Natural killer cell (primary cell): ENCODE measurements at regions not wholly inside any gene's neighbourhood (a gene's known extent, or its start where the extent isn't known, plus 50 kb on each side); places are given as distances from the start of the nearest gene placed in this dataset.

Experiments used
- ATAC-seq, 3 donors: fragments of 150-1000 bp in 2 of 3; fragments of 200-7000 bp in 1 of 3; cut with Tn5 transposase; 1 replicate in 1 of 3; 2 replicates in 2 of 3; pipeline ENCODE4 v1.10.0; 2021; ENCODE audit warnings: mild to moderate bottlenecking in 2 of 3, moderate library complexity in 2 of 3
- DNase-seq, 2 donors: peaks; one replicate each; pipeline versions ENCODE4 v3.0.0 to v3.0.0-alpha.2; 2013 to 2021; ENCODE audit warnings: mixed read lengths in 1 of 2
- H3K27ac ChIP-seq: one replicate; pipeline ENCODE4 v1.5.1; 2013; ENCODE audit warnings: mild to moderate bottlenecking, low read length
- H3K27me3 ChIP-seq: one replicate; pipeline ENCODE4 v1.6.1; 2013; ENCODE audit warnings: low read length; ENCODE audit not compliant: control insufficient read depth, insufficient read depth
- H3K36me3 ChIP-seq: one replicate; pipeline ENCODE4 v1.6.1; 2013; ENCODE audit warnings: low read length; ENCODE audit not compliant: control insufficient read depth, insufficient read depth
- H3K4me1 ChIP-seq: one replicate; pipeline ENCODE4 v1.6.1; 2013; ENCODE audit warnings: low read length; ENCODE audit not compliant: control insufficient read depth, insufficient read depth
- H3K4me3 ChIP-seq: one replicate; pipeline ENCODE4 v1.5.1; 2013; ENCODE audit warnings: low read length
- H3K9me3 ChIP-seq: one replicate; pipeline ENCODE4 v1.6.1; 2013; ENCODE audit warnings: low read length; ENCODE audit not compliant: control insufficient read depth, insufficient read depth
- H3K27ac Mint-ChIP-seq, 2 donors: one replicate each; pipeline ENCODE4 v1.8.0; 2022; ENCODE audit warnings: mild to moderate bottlenecking in 2 of 2, mixed read lengths in 2 of 2, moderate library complexity in 1 of 2
- H3K27me3 Mint-ChIP-seq, 2 donors: one replicate each; pipeline ENCODE4 v1.8.0; 2022; ENCODE audit warnings: low read depth in 2 of 2, mixed read lengths in 2 of 2
- H3K36me3 Mint-ChIP-seq: one replicate; pipeline ENCODE4 v1.8.0; 2022; ENCODE audit warnings: mixed read lengths
- H3K4me1 Mint-ChIP-seq, 2 donors: one replicate each; pipeline ENCODE4 v1.8.0; 2022; ENCODE audit warnings: mixed read lengths in 2 of 2
- H3K4me3 Mint-ChIP-seq: one replicate; pipeline ENCODE4 v1.8.0; 2022; ENCODE audit warnings: mild to moderate bottlenecking, moderate library complexity, mixed read lengths
- H3K9me3 Mint-ChIP-seq, 2 donors: one replicate each; pipeline ENCODE4 v1.8.0; 2022; ENCODE audit warnings: mixed read lengths in 2 of 2
- CTCF ChIP-seq: fragments of 200-600 bp; IDR thresholded peaks from one replicate; pipeline ENCODE4 v1.8.0; 2022; ENCODE audit warnings: antibody characterized with exemption
- WGBS: methylation state at CpG from one replicate; pipeline ENCODE4 v1.1.7; 2013; ENCODE audit warnings: missing lambda C conversion rate; ENCODE audit not compliant: insufficient coverage; 5-methylcytosine and 5-hydroxymethylcytosine counted together
- intact Hi-C: fragments of 100-400 bp; cut with micrococcal nuclease; formaldehyde crosslinking; loops from one replicate; pipeline ENCODE4 v1.14.2; 2022

- no peak for TF ChIP-seq CTCF
- intact Hi-C loops: no loop called here
- Mint-ChIP-seq H3K4me1 (no peaks in the 10 kb centered on the region), H3K27me3 (peaks cover 0 to 2% of the 10 kb centered on the region in 2 donors), H3K9me3 (no peaks in the 10 kb centered on the region), H3K36me3 (no peaks in the 10 kb centered on the region), H3K4me3 (no peak overlapping the region), H3K27ac (no peak overlapping the region)
- Histone ChIP-seq H3K9me3 (no peaks in the 10 kb centered on the region), H3K4me3 (no peak overlapping the region), H3K4me1 (no peaks in the 10 kb centered on the region), H3K36me3 (no peaks in the 10 kb centered on the region), H3K27ac (no peak overlapping the region), H3K27me3 (no peaks in the 10 kb centered on the region)
- WGBS: 93% methylated on average over 3 of the region's 3 CpGs
- no peak for DNase-seq
- no peak for ATAC-seq
Measured at GRCh38 chr3:69531576-69532546, 146.0 kb upstream of the FRMD4B start.

GRCh38 chr3:69530554-69530953 lies 144.7 kb upstream of the FRMD4B start:
- intact Hi-C loops: no loop called here
- TF ChIP-seq CTCF: no peak
- DNase-seq: no peak
- H3K4me1 ChIP-seq: no peaks in the 10 kb centered on the region
- no peaks in the 10 kb centered on the region for H3K9me3 ChIP-seq
- no peaks in the 10 kb centered on the region for H3K36me3 ChIP-seq
- no peak overlapping the region for H3K27ac ChIP-seq
- H3K9me3 Mint-ChIP-seq: no peaks in the 10 kb centered on the region
- ATAC-seq: no peak
- WGBS: 85% methylated on average over 5 of the region's 7 CpGs
- H3K27me3 ChIP-seq: no peaks in the 10 kb centered on the region
- H3K36me3 Mint-ChIP-seq: no peaks in the 10 kb centered on the region
- H3K4me1 Mint-ChIP-seq: no peaks in the 10 kb centered on the region
- no peak overlapping the region for H3K27ac Mint-ChIP-seq
- peaks cover 0 to 2% of the 10 kb centered on the region in 2 donors for H3K27me3 Mint-ChIP-seq
- no peak overlapping the region for H3K4me3 ChIP-seq
- no peak overlapping the region for H3K4me3 Mint-ChIP-seq

- intact Hi-C loops: no loop called here
- H3K9me3 ChIP-seq: no peaks in the 10 kb centered on the region
- no peaks in the 10 kb centered on the region for H3K27me3 ChIP-seq
- no peaks in the 10 kb centered on the region for H3K4me1 Mint-ChIP-seq
- no peak for DNase-seq
- H3K27ac ChIP-seq: no peak overlapping the region
- H3K4me1 ChIP-seq: no peaks in the 10 kb centered on the region
- ATAC-seq: no peak
- H3K36me3 Mint-ChIP-seq: no peaks in the 10 kb centered on the region
- no peaks in the 10 kb centered on the region for H3K36me3 ChIP-seq
- H3K4me3 Mint-ChIP-seq: no peak overlapping the region
- H3K27ac Mint-ChIP-seq: no peak overlapping the region
- no peak for TF ChIP-seq CTCF
- H3K4me3 ChIP-seq: no peak overlapping the region
- H3K9me3 Mint-ChIP-seq: no peaks in the 10 kb centered on the region
- peaks cover 0 to 2% of the 10 kb centered on the region in 2 donors for H3K27me3 Mint-ChIP-seq
Measured at GRCh38 chr3:69527498-69527897, 141.6 kb upstream of the FRMD4B start.
